HG02642 (cell line): ENCODE measurements at regions not wholly inside any gene's neighbourhood (a gene's known extent, or its start where the extent isn't known, plus 50 kb on each side); places are given as distances from the start of the nearest gene placed in this dataset.
"Not testable (repeated sequence)": the region's sequence is repeated elsewhere in the genome, so short reads cannot be mapped to it uniquely, and the experiment has no call there.

Experiments
- ATAC-seq: cut with Tn5 transposase; IDR thresholded peaks from one replicate; pipeline ENCODE4 v1.9.1; 2021; ENCODE audit warnings: mild to moderate bottlenecking; ENCODE audit not compliant: unreplicated experiment, poor library complexity

DNA sequence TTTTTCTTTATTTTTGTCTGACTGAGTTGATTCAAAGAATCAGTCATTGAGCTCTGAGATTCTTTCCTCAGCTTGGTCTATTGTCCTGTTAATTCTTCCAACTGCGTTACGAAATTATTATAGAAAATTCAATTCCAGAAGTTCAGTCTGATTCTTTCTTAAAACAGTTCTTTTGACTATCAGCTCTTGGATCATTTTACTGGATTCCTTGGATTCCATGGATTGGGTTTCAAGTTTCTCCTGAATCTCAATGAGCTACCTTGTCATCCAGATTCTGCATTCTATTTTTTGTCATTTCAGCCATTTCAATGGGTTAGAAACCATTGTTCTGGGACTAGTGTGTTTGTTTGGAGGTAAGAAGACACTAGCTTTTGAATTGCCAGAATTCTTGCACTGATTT lies 169.3 kb downstream of the PCDH20 start:
- ATAC-seq: no peak

DNA sequence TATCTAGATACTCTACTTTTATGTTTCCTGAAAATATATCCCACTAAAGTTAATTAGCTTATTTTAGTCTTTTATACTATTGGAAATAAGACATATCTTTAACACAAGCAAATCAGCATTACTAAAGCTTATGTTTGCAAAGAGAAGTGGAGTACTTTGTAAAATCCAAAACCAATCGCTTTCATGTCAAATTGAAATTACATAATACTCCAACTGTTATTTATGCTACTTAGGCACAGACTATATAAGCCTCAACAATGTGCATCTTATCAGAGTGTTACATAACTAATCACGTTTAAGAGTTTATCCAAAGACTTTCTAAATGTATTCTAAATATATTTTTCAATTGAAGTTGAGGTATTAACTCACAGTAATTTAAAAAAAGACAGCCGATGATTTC lies 200.0 kb downstream of the PCDH20 start:
- ATAC-seq: no peak

DNA sequence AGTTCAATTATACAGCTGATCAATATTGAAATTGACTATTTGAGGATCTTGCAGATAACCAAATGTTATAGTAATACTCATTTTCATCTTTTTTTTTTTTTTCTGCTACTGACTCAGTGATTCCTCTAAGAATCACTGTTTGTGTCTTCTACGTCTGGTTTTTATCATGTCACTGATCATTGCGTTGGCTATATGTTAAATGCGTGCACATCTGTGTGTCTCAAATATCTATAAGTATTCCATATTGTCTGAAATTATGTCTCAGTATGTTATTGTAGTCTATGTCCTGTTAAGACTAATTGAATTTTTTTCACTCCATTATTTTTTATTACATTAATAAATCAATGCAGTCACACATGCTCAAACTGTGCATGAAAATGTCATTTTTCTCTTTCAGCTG lies 200.5 kb downstream of the PCDH20 start:
- ATAC-seq: no peak

DNA sequence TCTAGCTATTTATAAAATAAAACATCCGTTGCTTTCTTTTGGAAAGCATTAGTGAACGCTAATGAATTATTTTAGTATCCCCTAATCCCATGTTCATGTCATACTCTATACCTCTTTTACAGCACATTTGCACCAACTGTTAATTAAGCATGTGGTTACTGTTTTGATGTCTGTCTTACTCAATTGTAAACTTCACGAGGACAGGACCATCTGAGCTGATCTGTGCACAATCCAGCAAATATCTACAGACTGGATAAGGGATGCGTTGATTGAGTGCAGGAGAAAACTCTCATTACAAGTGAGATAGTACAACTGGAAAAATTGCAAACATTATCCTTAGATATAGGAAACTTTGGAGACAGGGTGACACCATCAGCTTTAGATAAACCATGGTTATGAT lies 201.1 kb downstream of the PCDH20 start:
- no peak for ATAC-seq

DNA sequence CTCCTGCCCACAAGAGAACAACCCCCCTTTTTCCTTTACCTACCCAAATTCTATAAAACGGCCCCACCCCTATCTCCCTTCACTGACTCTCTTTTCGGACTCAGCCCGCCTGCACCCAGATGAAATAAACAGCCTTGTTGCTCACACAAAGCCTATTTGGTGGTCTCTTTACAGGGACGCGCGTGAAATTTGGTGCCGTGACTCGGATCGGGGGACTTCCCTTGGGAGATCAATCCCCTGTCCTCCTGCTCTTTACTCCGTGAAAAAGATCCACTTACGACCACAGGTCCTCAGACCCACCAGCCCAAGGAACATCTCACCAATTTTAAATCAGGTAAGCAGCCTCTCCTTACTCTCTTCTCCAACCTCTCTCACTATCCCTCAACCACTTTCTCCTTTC lies 209.8 kb downstream of the PCDH20 start:
- not testable (repeated sequence) for ATAC-seq

DNA sequence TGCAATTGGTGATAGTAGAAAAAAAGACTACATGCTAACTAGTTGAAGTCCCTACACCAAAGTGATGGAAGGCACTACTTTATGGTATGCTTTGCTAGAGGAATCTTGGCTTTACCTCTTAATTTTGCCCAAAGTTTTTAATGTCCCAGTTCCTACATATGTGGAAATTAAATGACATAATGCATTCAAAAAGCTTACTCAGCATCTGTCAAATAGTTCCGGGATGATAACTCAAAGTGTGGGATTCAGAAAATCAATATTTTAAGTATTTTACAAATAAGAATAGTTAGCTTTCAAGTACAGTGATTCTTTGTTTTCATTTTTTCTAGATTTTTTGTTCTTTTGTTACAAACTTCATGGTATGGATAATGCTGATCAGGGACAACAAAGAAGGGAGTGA lies 211.6 kb downstream of the PCDH20 start:
- ATAC-seq: no peak

DNA sequence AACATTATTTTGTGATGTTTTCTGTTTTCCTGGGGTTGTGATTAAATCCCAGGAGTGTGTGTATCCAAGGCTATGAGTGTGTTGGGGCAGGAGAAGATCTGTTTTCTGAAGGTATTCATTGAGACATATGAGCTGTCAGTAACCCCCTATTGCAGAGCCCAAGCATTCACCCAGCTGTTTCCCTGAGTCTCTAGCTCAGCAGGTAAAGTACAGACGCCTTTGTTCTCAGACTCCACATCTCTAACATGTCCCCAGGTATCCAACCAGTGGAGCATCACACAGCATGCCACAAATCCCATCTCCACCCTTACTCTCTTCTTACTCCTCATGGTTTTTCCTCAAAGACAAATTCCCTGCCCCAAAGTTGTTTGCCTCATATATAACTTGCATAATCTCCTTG lies 213.6 kb downstream of the PCDH20 start:
- ATAC-seq: no peak

DNA sequence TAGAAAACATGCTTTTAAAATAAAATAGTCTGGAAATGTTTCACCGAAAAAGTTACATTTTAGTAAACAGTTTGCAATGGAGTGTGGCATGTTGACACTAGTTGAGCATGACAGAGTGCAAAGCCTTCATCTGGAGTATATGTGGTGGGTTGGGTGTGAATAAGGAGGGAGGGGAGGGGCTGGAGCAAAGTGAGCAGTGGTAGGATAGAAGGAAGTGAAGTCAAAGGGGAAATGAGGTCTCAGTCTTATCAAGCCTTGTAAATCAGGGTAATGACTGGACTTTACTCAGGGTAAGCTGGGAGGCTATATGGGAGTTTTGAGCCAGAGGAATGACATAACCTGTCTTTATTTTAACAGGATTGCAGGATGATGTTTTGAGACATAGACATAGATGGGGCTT lies 222.8 kb downstream of the PCDH20 start:
- no peak for ATAC-seq

DNA sequence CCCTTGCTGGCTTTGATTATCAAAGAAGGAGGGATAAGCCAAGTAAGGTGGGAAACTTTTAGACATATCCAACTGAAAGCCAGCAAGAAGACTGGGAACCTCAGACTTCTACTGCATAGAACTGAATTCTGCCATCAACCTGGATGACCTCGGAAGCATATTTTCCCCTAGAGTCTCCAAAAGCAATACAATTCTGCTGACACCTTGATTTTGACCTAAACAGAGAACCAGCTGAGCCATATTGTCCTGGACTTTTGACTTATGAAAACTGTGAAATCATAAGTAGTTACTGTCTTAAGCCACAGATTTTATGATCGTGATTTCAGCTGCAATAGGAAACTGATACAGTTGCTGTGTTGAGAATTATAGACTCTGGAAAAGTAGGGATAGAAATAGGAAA lies 227.6 kb downstream of the PCDH20 start:
- no peak for ATAC-seq

DNA sequence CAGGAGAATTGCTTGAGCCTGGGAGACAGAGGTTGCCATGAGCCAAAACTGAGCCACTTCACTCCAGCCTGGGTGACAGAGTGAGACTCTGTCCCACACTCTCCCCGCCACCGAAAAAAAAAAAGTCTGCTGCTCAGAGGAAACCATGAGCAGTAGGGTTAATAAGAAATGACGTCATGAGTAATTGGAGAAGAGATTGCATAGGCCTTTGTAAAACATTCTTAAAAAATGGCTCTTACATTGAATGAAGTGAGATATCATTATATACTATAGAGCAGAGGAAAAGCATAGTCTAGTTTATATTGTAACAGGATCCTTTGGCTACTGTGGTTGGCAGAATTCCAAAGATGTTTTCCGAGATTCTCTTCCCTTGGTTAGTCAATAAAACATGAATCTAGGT lies 228.2 kb downstream of the PCDH20 start:
- no peak for ATAC-seq

DNA sequence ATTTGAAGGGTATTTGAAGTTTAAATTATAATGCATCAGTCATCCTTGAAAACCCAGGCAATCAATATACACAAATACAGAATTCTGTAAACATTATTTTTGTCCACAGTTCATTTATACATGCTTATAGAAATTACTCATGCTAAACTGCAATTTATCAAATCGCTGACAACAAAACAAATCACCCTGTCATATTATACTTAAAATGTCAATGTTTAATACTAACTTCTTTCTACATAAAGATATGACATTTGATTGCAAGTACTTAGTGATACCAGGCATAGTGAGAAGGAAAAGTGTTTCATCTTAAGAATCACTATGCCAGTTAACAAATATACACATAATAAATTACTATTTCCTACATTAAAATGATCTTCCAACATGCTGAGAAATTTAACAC lies 232.0 kb downstream of the PCDH20 start:
- ATAC-seq: no peak

DNA sequence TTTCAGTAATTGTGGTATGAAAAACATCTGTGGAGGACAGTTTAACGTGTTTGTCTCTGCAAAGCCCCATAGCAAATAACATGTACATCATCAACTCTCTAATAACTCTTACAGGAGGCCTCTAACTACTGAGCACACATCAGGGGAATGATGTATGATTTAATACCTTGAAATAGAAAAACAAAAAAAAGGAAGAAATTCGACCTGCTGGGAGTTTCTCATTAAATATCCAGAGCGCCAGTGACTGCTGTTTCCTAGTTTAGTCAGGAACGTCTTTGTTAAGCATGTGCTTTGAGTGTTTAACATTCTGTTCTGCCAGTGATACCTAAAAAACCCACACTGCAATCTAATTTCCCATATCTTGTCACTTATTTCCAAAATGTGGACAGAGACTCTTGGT lies 235.4 kb downstream of the PCDH20 start:
- ATAC-seq: no peak

DNA sequence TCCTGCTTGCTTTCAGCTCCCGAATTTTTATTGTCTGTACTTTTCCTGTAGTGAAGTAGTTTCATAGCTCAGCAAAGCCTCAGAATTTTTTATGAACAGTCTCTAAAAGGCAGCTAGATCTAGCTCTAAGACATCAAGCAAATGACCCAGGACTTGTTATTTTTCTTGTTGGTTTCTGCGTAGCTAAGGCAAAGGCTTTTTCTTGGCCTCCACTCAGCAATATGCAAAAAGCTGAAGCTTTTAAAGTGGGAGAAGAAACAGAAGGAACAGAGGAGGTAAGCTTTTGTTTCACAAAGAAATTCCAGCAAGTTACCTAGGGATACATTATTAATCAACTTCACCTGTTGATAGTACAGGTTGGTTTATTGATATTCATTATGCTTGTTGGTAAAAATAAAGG lies 235.9 kb downstream of the PCDH20 start:
- no peak for ATAC-seq

DNA sequence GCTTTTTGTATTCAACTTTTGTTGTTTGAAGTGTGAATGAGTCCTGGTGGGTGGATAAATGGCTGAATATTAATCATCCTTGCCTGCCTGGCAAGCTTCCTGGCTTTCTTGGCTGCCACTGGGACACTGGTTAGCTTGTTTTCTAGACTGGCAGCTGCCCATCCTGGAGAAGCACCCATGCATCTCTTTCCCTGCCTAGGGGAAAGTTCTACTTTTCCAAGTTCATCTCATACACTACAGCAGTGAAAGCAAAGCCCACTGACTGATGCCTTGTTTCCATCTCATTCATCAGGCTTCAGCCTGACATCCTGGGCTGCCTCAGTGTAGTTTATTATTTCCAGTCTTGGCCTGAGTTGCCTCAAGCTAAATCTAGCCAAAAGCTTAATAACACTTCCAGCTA lies 244.8 kb downstream of the PCDH20 start:
- no peak for ATAC-seq

DNA sequence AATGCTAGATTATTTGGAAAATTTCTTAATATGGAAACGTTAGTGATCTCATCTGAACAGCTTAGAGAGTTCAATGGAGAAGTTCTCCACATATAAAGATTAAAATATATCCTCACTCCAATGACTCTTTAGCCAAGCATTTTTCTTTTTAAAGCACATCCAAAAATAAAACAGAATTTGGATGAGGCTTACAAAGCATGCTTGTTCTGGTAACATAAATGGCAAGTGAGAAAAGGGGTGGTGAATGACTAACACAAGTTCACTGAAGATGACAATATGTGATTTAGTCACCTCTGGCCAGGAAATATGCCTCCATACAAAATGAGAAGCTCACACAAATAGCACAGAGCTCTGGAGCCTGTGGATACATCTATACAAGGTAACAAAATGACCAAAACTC lies 253.0 kb downstream of the PCDH20 start:
- ATAC-seq: no peak

DNA sequence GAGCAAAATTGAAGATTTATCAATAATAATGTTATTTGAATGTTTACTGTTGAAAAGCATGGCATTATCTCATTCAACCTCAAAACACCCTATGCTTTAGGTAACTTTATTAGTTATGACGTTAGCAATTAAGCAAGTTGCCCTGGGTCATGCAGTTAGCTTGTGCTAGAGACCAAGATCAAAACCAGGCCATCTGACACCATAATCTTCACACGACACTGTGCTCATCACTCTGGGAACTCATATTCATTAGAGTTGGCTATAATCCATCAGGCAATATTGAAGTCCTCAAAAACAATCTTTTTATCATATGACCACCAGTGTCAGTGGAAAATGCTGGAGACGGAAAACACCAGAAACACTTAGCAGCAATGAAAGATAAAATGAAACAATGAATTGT lies 253.5 kb downstream of the PCDH20 start:
- no peak for ATAC-seq

DNA sequence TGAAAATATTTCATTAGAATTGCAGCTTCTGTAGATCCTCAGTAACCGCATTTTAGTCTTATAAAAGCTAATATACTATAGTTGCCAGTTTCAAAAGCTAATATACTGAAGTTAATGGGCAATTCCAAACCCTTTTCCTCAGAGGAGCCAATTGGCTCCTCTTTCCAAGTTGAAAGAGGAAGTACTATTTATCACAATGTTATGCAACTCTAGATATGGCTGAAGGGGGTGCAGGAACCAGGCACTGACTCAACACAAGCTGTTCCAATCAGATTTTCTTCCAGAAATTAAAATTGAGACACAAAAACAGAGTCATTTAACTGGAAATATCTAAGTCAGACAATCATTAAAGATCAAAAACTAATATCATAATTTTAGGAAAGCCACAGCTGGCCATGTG lies 258.9 kb downstream of the PCDH20 start:
- no peak for ATAC-seq

DNA sequence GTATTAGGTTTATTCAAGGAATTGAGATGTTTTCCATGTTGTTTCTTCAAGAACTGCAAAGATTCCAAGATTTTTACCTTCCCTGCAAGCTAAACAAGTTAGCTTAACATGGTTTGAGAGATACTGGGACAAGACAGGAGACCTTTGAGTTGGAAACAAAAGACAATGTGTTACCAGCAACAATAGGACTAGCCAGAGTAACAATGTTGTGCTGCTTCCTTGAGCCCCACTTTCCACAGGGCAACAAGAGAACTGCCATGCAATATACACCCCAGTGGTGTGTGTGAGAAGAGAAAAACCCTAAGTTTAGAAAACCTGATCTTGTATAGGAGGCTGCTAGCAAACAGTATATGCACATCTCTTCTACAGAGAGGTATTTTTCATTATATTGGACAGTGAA lies 264.6 kb downstream of the PCDH20 start:
- ATAC-seq: no peak

DNA sequence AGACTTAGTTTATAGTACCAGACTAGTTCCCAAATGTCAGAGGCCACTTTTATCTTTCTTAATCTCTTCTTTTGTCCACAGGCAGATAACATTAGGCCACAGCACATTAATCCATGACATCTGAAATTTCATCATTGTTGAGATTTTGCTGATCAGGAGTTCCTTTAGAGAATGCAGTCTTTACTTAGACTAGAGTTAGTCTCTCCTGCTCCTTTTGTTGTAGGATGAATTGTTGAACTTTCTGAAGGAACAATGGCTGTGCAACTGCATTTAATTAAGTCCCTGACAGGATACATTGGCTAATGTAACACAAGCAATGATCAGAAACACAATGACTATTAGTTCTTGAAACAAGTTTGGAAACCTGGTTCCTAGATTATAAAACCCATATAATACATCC lies 266.3 kb downstream of the PCDH20 start:
- ATAC-seq: no peak

DNA sequence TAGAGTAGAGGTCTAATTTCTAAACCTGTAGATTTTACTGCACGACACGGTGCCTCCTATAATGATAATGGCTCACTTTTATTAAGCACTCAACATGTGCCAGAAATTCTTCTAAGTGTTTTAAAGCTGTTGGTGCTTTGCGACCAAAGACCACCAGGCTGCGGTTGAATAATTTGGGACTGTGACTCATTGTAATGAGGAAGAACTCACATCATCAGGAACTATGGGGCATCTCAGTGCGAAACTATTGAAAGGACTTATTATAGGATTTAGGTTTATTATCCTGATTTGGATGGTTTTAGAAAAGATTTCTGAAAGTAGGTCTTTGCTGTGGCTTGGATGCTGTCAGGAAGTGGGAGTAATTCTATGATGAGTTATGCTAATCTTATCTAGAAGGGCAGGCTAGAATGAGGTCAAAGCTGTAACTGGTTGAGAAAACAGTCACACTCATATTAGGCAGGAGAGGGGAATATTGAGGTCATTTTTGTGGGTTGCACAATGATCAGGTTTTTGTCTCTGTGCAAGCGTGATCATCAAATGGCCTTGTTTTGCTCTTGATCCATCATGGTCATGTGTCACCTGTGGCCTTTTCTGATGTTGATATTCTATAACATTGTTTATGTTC lies 266.8 kb downstream of the PCDH20 start:
- no peak for ATAC-seq

DNA sequence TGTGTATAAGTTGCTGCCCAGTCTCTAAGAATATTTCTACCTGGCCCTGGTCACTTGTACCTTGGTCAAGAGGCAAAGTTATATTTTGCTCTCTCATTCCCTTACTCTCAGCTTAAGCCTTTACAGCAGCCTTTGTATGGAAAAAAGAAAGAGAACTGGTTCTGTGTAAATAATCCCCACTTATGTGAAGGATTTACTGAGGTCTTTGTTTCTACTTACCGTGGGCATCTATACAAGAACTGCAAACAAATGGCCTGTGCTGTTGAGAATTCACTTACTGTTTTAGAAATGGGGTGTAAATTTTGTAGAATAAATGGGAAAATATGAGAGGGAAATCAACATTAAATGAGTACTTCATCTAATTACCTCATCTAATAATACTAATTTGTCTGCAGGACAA lies 267.4 kb downstream of the PCDH20 start:
- no peak for ATAC-seq

DNA sequence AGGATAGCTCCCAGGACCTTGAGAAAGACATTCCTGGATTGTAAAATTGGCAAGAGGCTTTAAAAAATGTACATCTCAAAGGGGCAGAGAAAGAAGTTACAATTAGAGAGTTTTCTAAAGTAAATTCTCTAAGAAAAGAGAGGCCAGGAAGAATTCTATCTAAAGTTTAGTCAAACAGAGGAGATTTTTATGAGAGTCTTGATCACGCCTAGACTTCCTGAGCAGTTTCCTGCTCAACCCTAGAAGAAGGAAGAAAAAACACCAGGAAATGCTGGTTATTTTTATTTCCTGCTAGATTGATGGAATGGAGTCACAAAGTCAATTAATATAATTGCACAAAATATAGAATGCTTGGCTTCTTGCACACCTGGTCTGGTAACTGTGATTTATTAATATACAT lies 269.1 kb downstream of the PCDH20 start:
- ATAC-seq: no peak

DNA sequence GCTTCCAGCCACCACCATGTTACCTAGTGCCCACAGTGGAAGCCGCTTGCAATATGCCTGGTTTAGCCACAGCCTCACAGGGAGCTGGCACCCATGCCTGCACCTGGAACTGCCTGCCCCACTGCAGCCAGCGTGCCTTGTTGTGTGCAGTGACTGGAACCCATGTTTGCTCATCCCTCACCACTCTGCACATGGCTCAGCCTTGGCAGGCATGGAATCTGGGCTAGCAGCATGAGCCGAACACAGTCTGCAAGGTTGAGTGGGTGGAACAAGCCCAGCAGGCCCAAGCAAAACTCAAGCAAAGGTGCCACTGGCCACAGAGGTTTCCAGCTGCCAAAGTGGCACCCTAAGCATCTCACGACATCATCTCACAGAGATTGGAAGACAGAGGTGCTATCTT lies 269.5 kb downstream of the PCDH20 start:
- ATAC-seq: no peak
